Right lobe of liver (tissue), 6 donors: ENCODE measurements at regions not wholly inside any gene's neighbourhood (a gene's known extent, or its start where the extent isn't known, plus 50 kb on each side); places are given as distances from the start of the nearest gene placed in this dataset.

Experiments
- ATAC-seq, 4 donors: fragments of 200-7000 bp; cut with Tn5 transposase; one replicate each; pipeline ENCODE4 v1.9.1; 2020; ENCODE audit warnings: mild to moderate bottlenecking in 4 of 4, moderate library complexity in 4 of 4
- DNase-seq, 3 donors: peaks; one replicate each; pipeline ENCODE4 v3.0.0-alpha.2; 2020
- H3K27ac ChIP-seq, 3 donors: fragments of 200-600 bp; one replicate each; pipeline ENCODE4 v1.8.0; 2022
- H3K27me3 ChIP-seq, 2 donors: fragments of 200-600 bp; one replicate each; pipeline ENCODE4 v1.8.0; 2022
- H3K36me3 ChIP-seq, 4 donors: fragments of 200-600 bp; sonication (generic) in 1 of 4; one replicate each; pipeline versions ENCODE4 v1.5.1 to v1.8.0; 2017 to 2022; ENCODE audit warnings: control low read depth in 1 of 4
- H3K4me1 ChIP-seq, 4 donors: fragments of 200-600 bp; sonication (generic) in 1 of 4; one replicate each; pipeline versions ENCODE4 v1.5.1 to v1.8.0; 2017 to 2022; ENCODE audit warnings: control low read depth in 1 of 4
- H3K4me3 ChIP-seq, 3 donors: fragments of 200-600 bp; one replicate each; pipeline ENCODE4 v1.8.0; 2022
- H3K9me3 ChIP-seq, 4 donors: fragments of 200-600 bp; sonication (generic) in 1 of 4; one replicate each; pipeline versions ENCODE4 v1.5.1 to v1.8.0; 2017 to 2022; ENCODE audit warnings: control low read depth in 1 of 4
- CTCF ChIP-seq, 4 donors: fragments of 200-600 bp in 3 of 4; fragments of 450-650 bp in 1 of 4; IDR thresholded peaks; one replicate each; pipeline versions ENCODE4 v1.5.1 to v1.8.0; 2016 to 2022; ENCODE audit warnings: antibody characterized with exemption in 4 of 4, mild to moderate bottlenecking in 2 of 4
- POLR2A ChIP-seq: fragments of 450-650 bp; IDR thresholded peaks from one replicate; pipeline ENCODE4 v1.6.1; 2017; ENCODE audit warnings: antibody characterized with exemption, mild to moderate bottlenecking
- WGBS: methylation state at CpG from one replicate; pipeline ENCODE4 v1.1.6; 2018; ENCODE audit warnings: low coverage, low lambda C conversion rate; ENCODE audit not compliant: insufficient coverage; ENCODE audit errors: missing lambda C conversion rate; 5-methylcytosine and 5-hydroxymethylcytosine counted together
- intact Hi-C, 2 donors: fragments of 100-400 bp; cut with DNase I; formaldehyde crosslinking; loops; one replicate each; pipeline versions ENCODE4 v1.11.2 to v1.14.1; 2022
- donor health status: DM: no; HTN: yes; CAD: no.
- donor health status: DM: no; HTN: no; CAD: no.
- donor health status: DM: no; HTN: no; CAD: no.
- donor health status: DM: no; HTN: yes; CAD: no.
- donor health status: DM: no; HTN: yes; CAD: no.

GRCh38 chr9:90025816-90026215 is 421.0 kb downstream of the GADD45G start:
- Histone ChIP-seq H3K4me1 (no peaks in the 10 kb centered on the region), H3K27ac (no peak overlapping the region)

GRCh38 chr9:90027296-90027790 is 422.5 kb downstream of the GADD45G start:
- WGBS = 30% methylated on average over 1 of the region's 1 CpG
- H3K36me3 ChIP-seq = no peaks in the 10 kb centered on the region
- ATAC-seq (no peak), DNase-seq (no peak)
- TF ChIP-seq CTCF (IDR thresholded peaks at IDR 0.05) (no peak), POLR2A (no peak)
- intact Hi-C loops = no loop called here
- H3K4me3 ChIP-seq = no peak overlapping the region
- H3K27me3 ChIP-seq = no peaks in the 10 kb centered on the region
- no peak overlapping the region for H3K27ac ChIP-seq
- H3K9me3 ChIP-seq = no peaks in the 10 kb centered on the region
- H3K4me1 ChIP-seq = peaks cover 0 to 6% (median 2%) of the 10 kb centered on the region in 4 donors

More at GRCh38 chr9:90025816-90026215, 421.0 kb downstream of the GADD45G start:
- TF ChIP-seq CTCF (IDR thresholded peaks at IDR 0.05) = no peak
- no peak for TF ChIP-seq POLR2A
- Histone ChIP-seq H3K36me3 (no peaks in the 10 kb centered on the region), H3K9me3 (no peaks in the 10 kb centered on the region), H3K27me3 (no peaks in the 10 kb centered on the region), H3K4me3 (no peak overlapping the region)
- 66% methylated on average over 3 of the region's 3 CpGs for WGBS
- no peak for DNase-seq
- ATAC-seq = peak in 1 of 4 donors; percentile 45
- intact Hi-C loops = no loop called here

DNA sequence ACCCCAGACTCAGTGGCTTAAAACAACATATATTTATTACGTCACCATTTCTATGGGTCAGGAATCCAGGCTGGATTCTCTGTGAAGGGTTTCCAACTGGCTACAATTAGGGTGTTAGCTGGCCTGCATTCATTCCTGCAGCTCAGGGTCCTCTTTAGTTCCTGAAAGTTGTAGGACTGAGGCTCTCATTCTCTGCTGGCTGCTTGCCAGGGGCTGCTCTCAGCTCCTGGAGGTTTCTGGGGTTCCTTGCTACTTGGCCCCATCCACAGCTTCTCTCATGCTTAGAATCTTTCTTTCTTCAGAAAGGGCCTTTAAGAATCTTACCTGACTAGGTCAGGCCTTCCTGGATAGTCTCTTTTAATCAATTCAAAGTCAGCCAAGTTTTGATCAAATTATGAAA is 424.6 kb downstream of the GADD45G start:
- no peak overlapping the region for H3K4me3 ChIP-seq
- TF ChIP-seq CTCF (IDR thresholded peaks at IDR 0.05) = no peak
- H3K4me1 ChIP-seq = peaks cover 0 to 16% (median 7%) of the 10 kb centered on the region in 4 donors
- no peak overlapping the region for H3K27ac ChIP-seq
- ATAC-seq = no peak
- no peaks in the 10 kb centered on the region for H3K9me3 ChIP-seq
- DNase-seq = no peak
- intact Hi-C loops = no loop called here
- no peaks in the 10 kb centered on the region for H3K36me3 ChIP-seq
- no peaks in the 10 kb centered on the region for H3K27me3 ChIP-seq
- 17% methylated on average over 1 of the region's 1 CpG for WGBS

DNA sequence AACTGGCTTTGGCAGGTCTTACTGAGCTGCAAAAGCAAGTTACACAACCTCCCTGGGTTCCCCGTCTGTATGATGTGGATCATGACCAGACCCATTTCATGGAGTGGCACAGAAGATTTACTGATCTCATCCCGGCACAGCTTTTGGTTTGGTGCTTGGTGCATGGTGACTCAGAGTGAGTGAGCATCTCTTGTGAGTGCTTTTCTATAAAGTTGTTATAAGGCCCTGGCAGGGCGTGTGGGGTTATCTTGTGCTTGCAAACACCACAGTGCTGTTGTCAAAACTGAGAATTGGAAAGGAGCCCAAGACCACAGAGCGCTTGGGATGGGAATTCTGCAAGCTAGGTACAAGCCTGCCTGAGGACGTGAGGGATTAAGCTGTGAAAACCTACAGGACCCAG is 425.2 kb downstream of the GADD45G start:
- Histone ChIP-seq H3K36me3 (no peaks in the 10 kb centered on the region), H3K27me3 (no peaks in the 10 kb centered on the region), H3K4me3 (no peak overlapping the region), H3K4me1 (peaks cover 0 to 16% (median 7%) of the 10 kb centered on the region in 4 donors), H3K27ac (no peak overlapping the region), H3K9me3 (no peaks in the 10 kb centered on the region)
- ATAC-seq (no peak), DNase-seq (no peak)
- WGBS = 88% methylated on average over 1 of the region's 5 CpGs
- intact Hi-C loops = no loop called here
- TF ChIP-seq CTCF (IDR thresholded peaks at IDR 0.05) (no peak), POLR2A (no peak)
